NCI-H2196 treated with DMSO at 0.1 percent for 48 hours (cell line): ENCODE measurements at regions not wholly inside any gene's neighbourhood (a gene's known extent, or its start where the extent isn't known, plus 50 kb on each side); places are given as distances from the start of the nearest gene placed in this dataset.

Source experiments
- DNase-seq: peaks from one replicate; lab custom pipeline; 2025; ENCODE audit not compliant: unreplicated experiment; lab: John Stamatoyannopoulos, UW

- DNase-seq = peak; percentile 26
Observed at GRCh38 chr2:145845207-145845894, 1325.4 kb upstream of the ZEB2 start.

- DNase-seq = no peak
Observed at GRCh38 chr2:145841973-145842372, 1322.1 kb upstream of the ZEB2 start.

DNA sequence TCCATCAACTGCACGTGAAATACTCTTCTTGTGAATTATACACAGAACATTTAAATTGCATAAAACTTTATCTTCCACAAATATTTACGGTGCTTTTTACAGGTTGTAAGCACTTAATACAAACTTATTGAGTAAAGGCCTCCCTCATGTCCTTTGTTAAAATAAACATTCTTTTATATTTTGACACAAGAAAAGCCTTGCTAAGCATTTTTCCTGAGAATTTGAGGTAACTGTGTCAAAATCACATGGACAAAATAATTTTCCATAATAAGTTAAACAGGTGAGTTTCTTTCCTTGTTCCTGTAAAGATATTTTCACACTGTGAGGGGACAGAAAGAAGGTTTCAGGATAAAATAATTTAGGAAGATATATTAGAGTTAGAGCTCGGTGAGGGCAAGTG is 1317.1 kb upstream of the ZEB2 start:
- no peak for DNase-seq

- DNase-seq = no peak
Observed at GRCh38 chr2:145835665-145836064, 1315.7 kb upstream of the ZEB2 start.

GRCh38 chr2:145832681-145833080 is 1312.8 kb upstream of the ZEB2 start:
- DNase-seq = no peak

DNA sequence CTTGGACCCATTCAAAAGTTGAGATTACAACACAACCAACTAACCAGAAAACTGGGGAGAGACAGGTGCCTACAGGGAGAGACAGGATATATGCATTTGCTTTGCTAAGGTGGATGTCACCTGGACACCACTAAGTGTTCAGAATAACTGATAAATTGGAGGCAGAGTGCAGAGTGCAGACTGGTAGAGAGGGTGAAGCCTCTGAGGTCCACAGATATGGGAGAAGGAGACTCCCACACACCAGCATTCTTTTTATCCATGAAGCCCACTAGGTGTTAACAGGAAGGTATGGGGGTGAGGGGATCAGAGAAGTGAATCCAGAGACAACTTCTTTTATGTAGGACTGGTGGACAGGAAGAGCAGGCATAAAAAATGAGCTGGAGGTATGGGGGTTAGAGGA is 1310.0 kb upstream of the ZEB2 start:
- DNase-seq = no peak

GRCh38 chr2:145827235-145827634 is 1307.3 kb upstream of the ZEB2 start:
- DNase-seq = no peak

DNA sequence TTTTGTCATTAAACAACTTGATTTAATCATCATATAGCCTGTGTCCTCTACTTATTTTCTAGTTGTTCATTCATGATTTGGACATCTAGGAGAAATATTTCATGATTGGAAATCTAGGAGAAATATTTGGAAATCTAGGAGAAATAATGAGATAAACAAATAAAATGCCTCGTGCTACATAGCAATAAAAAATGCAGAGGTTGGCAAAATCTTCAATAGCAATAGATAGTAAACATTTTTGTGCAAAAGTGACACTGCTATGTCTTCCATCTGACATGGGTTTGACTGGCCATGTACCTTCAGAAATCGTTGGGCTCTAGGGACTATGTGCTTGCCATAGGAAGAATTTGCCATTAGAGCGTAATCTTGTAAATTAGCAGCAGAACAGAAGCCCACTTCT is 1304.5 kb upstream of the ZEB2 start:
- no peak for DNase-seq

DNA sequence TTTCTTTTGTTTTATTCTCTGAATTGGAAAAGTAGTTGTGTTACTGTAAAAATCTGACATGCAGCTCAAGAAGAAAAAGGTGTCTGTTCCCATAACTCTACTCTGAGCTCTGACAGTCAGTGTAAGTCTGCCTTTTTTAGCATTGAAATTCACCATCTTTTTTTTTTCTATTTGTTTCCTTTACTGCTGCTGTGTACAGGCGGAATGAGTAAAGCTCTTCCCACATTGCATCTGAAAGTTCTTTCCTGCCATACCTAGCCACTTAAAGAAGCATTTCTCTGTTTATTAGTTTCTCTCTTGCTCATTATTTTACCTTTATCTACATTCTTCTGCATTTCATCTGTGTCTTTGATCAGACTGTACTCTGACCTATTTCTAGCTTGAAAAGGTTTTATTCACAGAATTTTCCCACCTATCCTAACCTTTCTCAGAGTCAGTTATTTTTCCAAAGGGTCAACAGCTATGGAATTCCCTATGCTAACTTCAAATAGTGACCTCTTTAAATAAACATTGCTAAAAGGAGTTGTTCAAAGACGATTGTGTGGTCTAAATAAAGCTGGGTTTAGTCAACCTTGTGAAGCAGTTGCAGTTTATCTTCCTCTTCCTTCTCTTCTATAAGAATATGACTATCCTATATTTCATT is 1303.1 kb upstream of the ZEB2 start:
- no peak for DNase-seq

DNA sequence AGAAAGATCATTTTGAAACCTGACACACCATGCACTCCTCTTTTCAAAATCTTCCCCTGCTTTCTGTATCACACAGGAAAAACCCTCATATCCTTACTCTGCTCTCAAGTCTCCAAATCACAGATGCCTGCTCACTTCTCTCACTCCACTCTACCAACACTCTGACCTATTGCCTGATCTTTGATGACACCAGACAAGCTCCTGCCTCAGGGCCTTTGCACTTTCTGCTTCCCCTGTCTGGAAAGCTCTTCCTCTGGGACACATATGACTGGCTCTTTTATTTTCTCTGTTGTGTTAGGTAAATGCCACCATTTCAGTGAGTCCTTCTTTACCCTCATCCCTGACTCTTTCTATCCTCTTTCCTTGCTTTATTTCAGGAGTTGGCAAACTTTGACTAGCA is 1300.7 kb upstream of the ZEB2 start:
- no peak for DNase-seq

DNA sequence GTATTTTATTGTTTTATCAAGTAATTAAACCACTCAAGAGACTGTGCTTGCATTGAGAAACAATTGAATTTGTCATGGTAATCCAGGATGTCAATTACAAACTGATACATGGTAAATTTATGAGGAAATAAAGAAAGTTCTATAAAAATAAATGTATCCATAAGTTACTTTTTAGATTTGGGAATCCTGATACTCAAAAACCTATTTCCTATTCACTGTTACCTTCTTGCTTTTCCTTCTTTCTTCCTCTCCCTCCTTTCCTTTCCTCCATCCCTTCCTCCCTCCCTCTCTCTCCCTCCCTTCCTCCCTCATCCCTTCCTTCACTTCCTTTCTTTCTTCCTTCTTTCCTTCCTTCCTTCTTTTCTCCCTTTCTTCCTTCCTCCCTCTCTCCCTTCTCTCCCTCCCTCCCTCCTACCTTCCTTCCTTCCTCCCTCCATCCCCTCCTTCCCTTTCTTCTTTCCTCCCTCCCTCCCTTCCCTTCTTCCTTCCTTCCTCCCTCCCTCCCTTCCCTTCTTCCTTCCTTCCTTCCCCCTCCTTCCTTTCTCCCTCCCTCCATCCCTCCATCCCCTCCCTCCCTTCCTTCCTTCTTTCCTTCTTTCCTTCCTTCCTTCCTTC is 1299.1 kb upstream of the ZEB2 start:
- DNase-seq = no peak

GRCh38 chr2:145815933-145816332 is 1296.0 kb upstream of the ZEB2 start:
- DNase-seq = no peak

DNA sequence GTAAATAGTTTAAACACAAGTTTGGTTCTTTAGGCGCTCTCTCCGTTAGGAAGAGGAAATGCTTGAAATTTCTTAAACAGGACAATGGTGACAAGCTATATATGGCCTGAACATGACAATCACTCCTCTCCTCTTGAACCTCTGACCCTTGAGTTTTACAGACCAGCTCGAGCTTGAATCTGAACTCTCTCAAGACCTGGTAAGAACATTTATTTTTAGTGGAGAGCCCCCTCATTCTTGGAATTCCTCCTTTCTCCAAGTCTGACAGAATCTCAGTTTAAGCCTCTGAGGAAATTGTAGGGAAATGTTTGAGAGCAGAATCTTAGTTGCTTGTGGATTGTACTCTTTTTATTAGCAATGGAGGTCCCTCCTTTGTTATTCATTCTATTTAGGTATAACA is 1293.6 kb upstream of the ZEB2 start:
- no peak for DNase-seq

DNA sequence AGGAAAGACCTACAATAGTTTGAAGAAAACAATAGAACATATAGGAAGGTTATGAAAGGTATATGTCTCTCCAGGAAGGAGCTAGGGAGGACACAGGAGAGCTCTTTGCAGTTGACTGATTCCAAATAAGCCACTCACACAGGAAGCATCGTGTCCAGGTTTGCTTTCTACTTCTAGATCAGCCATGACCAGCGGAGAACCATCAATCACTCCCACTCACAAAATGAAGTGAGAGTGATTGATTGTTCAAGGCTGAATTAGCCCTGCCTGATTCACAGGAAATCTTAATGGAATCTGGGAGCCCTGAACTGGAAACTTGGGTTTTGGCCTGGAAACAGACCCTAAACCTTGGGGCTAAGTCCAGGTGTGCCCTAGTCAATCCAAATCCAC is 1292.2 kb upstream of the ZEB2 start:
- no peak for DNase-seq

- no peak for DNase-seq
Observed at GRCh38 chr2:145811276-145812164, 1291.6 kb upstream of the ZEB2 start.

DNA sequence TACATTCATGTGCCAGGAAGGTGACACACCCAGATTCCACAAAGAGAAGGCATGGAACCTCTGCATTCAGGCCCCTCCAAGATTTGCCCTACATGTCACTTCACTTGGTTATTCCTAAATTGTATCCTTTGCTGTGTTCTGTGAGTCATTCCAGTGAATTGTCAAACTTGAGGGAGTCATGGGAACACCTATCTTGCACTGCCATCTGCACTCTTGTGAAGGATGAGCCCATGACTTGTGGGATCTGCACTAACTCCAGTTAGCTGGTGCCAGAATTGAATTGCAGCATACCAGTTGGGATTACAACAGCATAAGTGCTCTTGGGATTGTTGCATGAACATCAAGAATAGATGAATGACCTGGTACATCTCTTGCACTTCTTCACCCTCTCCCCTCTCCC is 1288.0 kb upstream of the ZEB2 start:
- DNase-seq = no peak

DNA sequence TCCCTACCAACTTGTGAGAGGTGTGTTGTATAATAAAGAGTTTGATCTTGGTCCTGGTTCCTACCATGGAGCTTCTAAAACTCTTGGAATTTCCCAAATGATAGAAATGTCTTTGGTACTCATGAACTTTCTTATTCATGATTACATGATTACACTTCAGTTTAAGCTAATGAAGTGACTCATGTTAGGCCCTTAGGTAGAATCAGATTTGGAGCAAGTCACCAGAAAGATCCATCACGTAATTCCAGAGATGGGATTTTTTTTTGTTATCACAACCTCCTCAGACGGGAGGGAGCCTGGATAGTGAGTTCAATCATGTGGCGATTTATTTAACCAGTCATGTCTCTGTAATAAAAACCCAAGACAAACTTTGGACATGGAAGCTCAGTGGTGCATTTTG is 1287.6 kb upstream of the ZEB2 start:
- no peak for DNase-seq

- no peak for DNase-seq
Observed at GRCh38 chr2:145806546-145806945, 1286.6 kb upstream of the ZEB2 start.

DNA sequence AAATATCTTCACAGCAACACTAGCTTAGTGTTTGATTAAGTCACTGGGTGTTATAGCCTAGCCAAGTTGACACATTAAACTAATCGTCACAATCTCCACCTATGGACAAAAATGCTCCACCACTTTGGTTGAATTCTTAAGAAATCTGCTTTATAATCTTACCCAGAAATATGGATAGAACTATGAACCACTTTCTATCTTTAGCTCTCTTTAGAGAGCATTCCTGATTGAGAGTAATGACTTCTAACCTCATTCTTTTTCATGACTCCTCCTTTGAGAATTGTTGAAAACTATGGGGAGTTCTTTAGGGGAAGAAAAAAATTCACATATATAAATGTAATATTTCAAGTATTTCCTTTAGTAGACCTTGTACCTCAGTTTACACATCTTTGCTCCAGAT is 1282.2 kb upstream of the ZEB2 start:
- no peak for DNase-seq

GRCh38 chr2:145801210-145801609 is 1281.3 kb upstream of the ZEB2 start:
- DNase-seq = no peak
